CD8-positive, alpha-beta memory T cell (primary cell): ENCODE measurements at regions not wholly inside any gene's neighbourhood (a gene's known extent, or its start where the extent isn't known, plus 50 kb on each side); places are given as distances from the start of the nearest gene placed in this dataset.
A peak's percentile ranks its signal among the peaks of the same experiment; 100 is the strongest.

ENCODE experiments used
- CTCF ChIA-PET: fragments of 350-600 bp; sonication (Branson Sonifier 250); formaldehyde crosslinking; loops from one replicate; lab custom pipeline; 2021; ENCODE audit warnings: antibody characterized with exemption; lab: Charles Lee
- POLR2A ChIA-PET: fragments of 350-600 bp; sonication (Branson Sonifier 250); formaldehyde crosslinking; loops from one replicate; lab custom pipeline; 2021; ENCODE audit warnings: antibody characterized with exemption; lab: Charles Lee
- DNase-seq, 5 donors: peaks; one replicate each; pipeline versions ENCODE4 v3.0.0 to v3.0.0-alpha.2; 2020 to 2022; ENCODE audit warnings: mixed read lengths in 1 of 5
- H3K27ac ChIP-seq: one replicate; pipeline ENCODE4 v1.7.0; 2013; ENCODE audit warnings: low read depth, mild to moderate bottlenecking, low read length, moderate library complexity
- H3K27me3 ChIP-seq: 2 replicates; pipeline ENCODE4 v1.7.0; 2013; ENCODE audit warnings: low read length, mild to moderate bottlenecking; ENCODE audit not compliant: insufficient read depth, poor library complexity, severe bottlenecking
- H3K36me3 ChIP-seq: 2 replicates; pipeline ENCODE4 v1.7.0; 2013; ENCODE audit warnings: mild to moderate bottlenecking, low read length, moderate library complexity; ENCODE audit not compliant: insufficient read depth
- H3K4me1 ChIP-seq: 2 replicates; pipeline ENCODE4 v1.7.0; 2013; ENCODE audit warnings: mild to moderate bottlenecking, low read length, moderate library complexity; ENCODE audit not compliant: insufficient read depth
- H3K4me3 ChIP-seq: 2 replicates; pipeline ENCODE4 v1.7.0; 2013; ENCODE audit warnings: mild to moderate bottlenecking, low read length
- H3K9me3 ChIP-seq: 2 replicates; pipeline ENCODE4 v1.7.0; 2013; ENCODE audit warnings: mild to moderate bottlenecking, low read length
- H3K27ac Mint-ChIP-seq, 8 donors: one replicate each; pipeline ENCODE4 v1.8.0; 2020 to 2021; ENCODE audit warnings: mixed read lengths in 8 of 8, mild to moderate bottlenecking in 6 of 8, inconsistent platforms in 3 of 8, moderate library complexity in 3 of 8
- H3K27me3 Mint-ChIP-seq, 2 donors: one replicate each; pipeline ENCODE4 v1.8.0; 2020 to 2021; ENCODE audit warnings: mixed read lengths in 2 of 2, mild to moderate bottlenecking in 1 of 2, moderate library complexity in 1 of 2
- H3K36me3 Mint-ChIP-seq, 3 donors: one replicate each; pipeline ENCODE4 v1.8.0; 2020 to 2021; ENCODE audit warnings: mixed read lengths in 3 of 3, inconsistent platforms in 1 of 3, mild to moderate bottlenecking in 1 of 3
- H3K4me1 Mint-ChIP-seq, 3 donors: one replicate each; pipeline ENCODE4 v1.8.0; 2020 to 2021; ENCODE audit warnings: mixed read lengths in 3 of 3, inconsistent platforms in 1 of 3, mild to moderate bottlenecking in 1 of 3
- H3K4me3 Mint-ChIP-seq, 7 donors: one replicate each; pipeline ENCODE4 v1.8.0; 2020 to 2021; ENCODE audit warnings: mixed read lengths in 7 of 7, mild to moderate bottlenecking in 6 of 7, moderate library complexity in 4 of 7, inconsistent platforms in 2 of 7
- H3K9me3 Mint-ChIP-seq, 5 donors: one replicate each; pipeline ENCODE4 v1.8.0; 2020 to 2022; ENCODE audit warnings: mixed read lengths in 5 of 5, mild to moderate bottlenecking in 3 of 5, moderate library complexity in 2 of 5, inconsistent platforms in 1 of 5

DNA sequence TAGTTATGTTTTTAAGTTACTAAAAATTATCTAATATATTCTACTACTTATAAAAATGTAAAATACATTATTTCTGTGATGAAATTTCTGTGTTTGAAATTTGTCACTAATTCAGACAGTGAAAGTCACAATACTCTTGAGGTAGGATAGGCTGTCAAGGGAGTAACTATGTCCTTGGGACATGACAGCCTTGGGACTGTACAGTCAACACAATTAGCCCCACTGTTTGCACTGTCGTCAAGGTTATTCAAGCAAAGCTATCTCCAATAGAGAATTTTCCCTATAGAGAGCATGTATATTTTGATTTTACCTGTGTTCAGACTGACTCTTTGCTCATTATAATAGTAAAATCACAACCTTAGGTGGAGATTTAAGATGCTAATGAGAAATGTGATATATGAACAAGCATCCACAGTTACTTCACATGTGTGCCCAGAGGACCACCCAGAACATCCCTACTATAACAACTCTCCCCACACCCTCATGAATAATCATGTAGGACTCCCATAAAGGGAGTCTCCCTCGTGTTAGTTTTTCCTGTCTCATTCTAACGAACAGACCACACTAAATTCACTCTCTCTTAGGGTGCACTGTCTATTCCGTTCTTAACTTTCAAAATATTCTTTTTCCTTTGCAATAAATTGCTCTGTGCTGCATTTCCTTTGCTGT, 1476.3 kb upstream of the CADM2 start:
- Histone ChIP-seq H3K9me3 (no peaks in the 10 kb centered on the region), H3K27me3 (no peaks in the 10 kb centered on the region), H3K36me3 (no peaks in the 10 kb centered on the region), H3K27ac (no peak overlapping the region), H3K4me1 (no peaks in the 10 kb centered on the region), H3K4me3 (no peak overlapping the region)
- H3K27me3 Mint-ChIP-seq = no peaks in the 10 kb centered on the region
- POLR2A ChIA-PET = no interaction called here
- H3K27ac Mint-ChIP-seq = no peak overlapping the region
- peaks cover 3 to 10% (median 7%) of the 10 kb centered on the region in 5 donors for H3K9me3 Mint-ChIP-seq
- CTCF ChIA-PET = no interaction called here
- H3K4me3 Mint-ChIP-seq = no peak overlapping the region
- DNase-seq = no peak
- no peaks in the 10 kb centered on the region for H3K36me3 Mint-ChIP-seq
- H3K4me1 Mint-ChIP-seq = no peaks in the 10 kb centered on the region

GRCh38 chr3:83496462-83496861, 1462.3 kb upstream of the CADM2 start:
- Histone ChIP-seq H3K36me3 (no peaks in the 10 kb centered on the region), H3K9me3 (no peaks in the 10 kb centered on the region), H3K4me1 (no peaks in the 10 kb centered on the region), H3K27ac (no peak overlapping the region), H3K27me3 (no peaks in the 10 kb centered on the region), H3K4me3 (no peak overlapping the region)
- H3K9me3 Mint-ChIP-seq = peaks cover 1 to 10% (median 3%) of the 10 kb centered on the region in 5 donors
- DNase-seq = no peak
- H3K4me3 Mint-ChIP-seq = no peak overlapping the region
- no peaks in the 10 kb centered on the region for H3K27me3 Mint-ChIP-seq
- no peak overlapping the region for H3K27ac Mint-ChIP-seq
- ChIA-PET CTCF (no interaction called here), POLR2A (no interaction called here)
- no peaks in the 10 kb centered on the region for H3K4me1 Mint-ChIP-seq
- H3K36me3 Mint-ChIP-seq = no peaks in the 10 kb centered on the region

- H3K9me3 Mint-ChIP-seq = peaks cover 3 to 8% (median 4%) of the 10 kb centered on the region in 5 donors
- H3K4me1 Mint-ChIP-seq = no peaks in the 10 kb centered on the region
- Histone ChIP-seq H3K27me3 (no peaks in the 10 kb centered on the region), H3K27ac (no peak overlapping the region), H3K4me3 (no peak overlapping the region), H3K9me3 (no peaks in the 10 kb centered on the region), H3K4me1 (no peaks in the 10 kb centered on the region), H3K36me3 (no peaks in the 10 kb centered on the region)
- ChIA-PET CTCF (no interaction called here), POLR2A (no interaction called here)
- no peaks in the 10 kb centered on the region for H3K36me3 Mint-ChIP-seq
- DNase-seq = no peak
- no peak overlapping the region for H3K27ac Mint-ChIP-seq
- H3K4me3 Mint-ChIP-seq = no peak overlapping the region
- no peaks in the 10 kb centered on the region for H3K27me3 Mint-ChIP-seq
Observed at GRCh38 chr3:83498361-83499016, 1460.3 kb upstream of the CADM2 start.

DNA sequence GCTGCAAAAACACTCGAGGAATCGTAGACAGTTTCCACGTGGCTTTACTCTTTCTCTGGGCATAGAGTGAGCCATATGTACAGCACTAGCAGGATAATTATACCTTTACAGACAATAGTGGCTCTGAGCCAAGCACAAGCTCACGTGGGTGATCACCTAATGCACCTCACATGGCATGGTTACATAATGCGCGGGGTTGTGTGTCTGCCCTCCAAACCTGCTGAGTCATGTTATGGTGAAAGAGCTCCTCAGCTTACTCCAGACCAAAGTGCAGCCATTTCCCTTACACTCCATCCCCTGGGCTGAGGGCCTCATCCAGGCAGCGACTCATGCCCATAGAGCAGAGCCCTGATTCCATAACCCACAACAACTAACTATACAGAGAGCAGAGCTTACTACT, 1458.4 kb upstream of the CADM2 start:
- Mint-ChIP-seq H3K36me3 (no peaks in the 10 kb centered on the region), H3K9me3 (peaks cover 3 to 13% (median 4%) of the 10 kb centered on the region in 5 donors), H3K4me3 (no peak overlapping the region), H3K27ac (no peak overlapping the region), H3K27me3 (no peaks in the 10 kb centered on the region), H3K4me1 (no peaks in the 10 kb centered on the region)
- CTCF ChIA-PET = no interaction called here
- H3K9me3 ChIP-seq = no peaks in the 10 kb centered on the region
- no peaks in the 10 kb centered on the region for H3K4me1 ChIP-seq
- POLR2A ChIA-PET = no interaction called here
- no peaks in the 10 kb centered on the region for H3K27me3 ChIP-seq
- no peak for DNase-seq
- H3K4me3 ChIP-seq = no peak overlapping the region
- H3K36me3 ChIP-seq = no peaks in the 10 kb centered on the region
- no peak overlapping the region for H3K27ac ChIP-seq

- H3K4me1 Mint-ChIP-seq = no peaks in the 10 kb centered on the region
Observed at GRCh38 chr3:83500931-83501330, 1457.9 kb upstream of the CADM2 start.

DNA sequence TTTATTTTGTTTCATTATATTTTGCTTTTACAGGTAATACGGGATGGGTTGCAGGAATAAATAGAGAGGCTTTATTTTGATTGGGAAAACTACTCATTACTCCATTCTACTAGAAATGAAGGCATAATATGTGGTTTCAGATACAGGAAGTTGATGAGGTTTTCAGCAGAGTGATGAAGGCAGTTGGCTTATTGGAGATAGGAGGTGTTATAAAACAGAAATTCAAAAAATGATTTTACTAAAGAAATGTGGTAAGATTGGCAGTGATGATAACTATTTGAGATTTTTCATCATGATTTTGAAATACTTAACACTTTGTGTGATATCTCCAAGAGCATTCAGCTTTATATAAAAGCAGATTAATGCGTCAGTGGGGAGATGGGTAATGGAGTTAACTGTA, 1445.7 kb upstream of the CADM2 start:
- no peaks in the 10 kb centered on the region for H3K4me1 Mint-ChIP-seq

More at GRCh38 chr3:83500931-83501330, 1457.9 kb upstream of the CADM2 start:
- Mint-ChIP-seq H3K4me3 (no peak overlapping the region), H3K27ac (no peak overlapping the region), H3K27me3 (no peaks in the 10 kb centered on the region), H3K36me3 (no peaks in the 10 kb centered on the region), H3K9me3 (peaks cover 4 to 13% (median 8%) of the 10 kb centered on the region in 5 donors)
- Histone ChIP-seq H3K27me3 (no peaks in the 10 kb centered on the region), H3K4me3 (no peak overlapping the region), H3K27ac (no peak overlapping the region), H3K36me3 (no peaks in the 10 kb centered on the region), H3K4me1 (no peaks in the 10 kb centered on the region), H3K9me3 (no peaks in the 10 kb centered on the region)
- no peak for DNase-seq
- POLR2A ChIA-PET = no interaction called here
- CTCF ChIA-PET = no interaction called here

GRCh38 chr3:83513677-83514076, 1445.1 kb upstream of the CADM2 start:
- Mint-ChIP-seq H3K4me1 (no peaks in the 10 kb centered on the region), H3K36me3 (no peaks in the 10 kb centered on the region), H3K27me3 (no peaks in the 10 kb centered on the region), H3K27ac (no peak overlapping the region), H3K4me3 (no peak overlapping the region), H3K9me3 (peaks cover 7 to 29% (median 16%) of the 10 kb centered on the region in 5 donors)
- H3K9me3 ChIP-seq = no peaks in the 10 kb centered on the region
- POLR2A ChIA-PET = no interaction called here
- DNase-seq = no peak
- H3K4me1 ChIP-seq = no peaks in the 10 kb centered on the region
- no peaks in the 10 kb centered on the region for H3K36me3 ChIP-seq
- no peaks in the 10 kb centered on the region for H3K27me3 ChIP-seq
- no peak overlapping the region for H3K4me3 ChIP-seq
- CTCF ChIA-PET = no interaction called here
- no peak overlapping the region for H3K27ac ChIP-seq

More for the DNA sequence above, 1445.7 kb upstream of the CADM2 start:
- H3K27me3 ChIP-seq = no peaks in the 10 kb centered on the region
- Mint-ChIP-seq H3K27ac (no peak overlapping the region), H3K9me3 (peaks cover 7 to 24% (median 10%) of the 10 kb centered on the region in 5 donors), H3K4me3 (no peak overlapping the region), H3K27me3 (no peaks in the 10 kb centered on the region), H3K36me3 (no peaks in the 10 kb centered on the region)
- H3K36me3 ChIP-seq = no peaks in the 10 kb centered on the region
- H3K27ac ChIP-seq = no peak overlapping the region
- POLR2A ChIA-PET = no interaction called here
- CTCF ChIA-PET = no interaction called here
- H3K4me3 ChIP-seq = no peak overlapping the region
- H3K9me3 ChIP-seq = no peaks in the 10 kb centered on the region
- DNase-seq = no peak
- H3K4me1 ChIP-seq = no peaks in the 10 kb centered on the region

- no peak for DNase-seq
- peaks cover 7 to 33% (median 17%) of the 10 kb centered on the region in 5 donors for H3K9me3 Mint-ChIP-seq
- Histone ChIP-seq H3K27ac (no peak overlapping the region), H3K4me1 (no peaks in the 10 kb centered on the region), H3K4me3 (no peak overlapping the region), H3K27me3 (no peaks in the 10 kb centered on the region), H3K36me3 (no peaks in the 10 kb centered on the region), H3K9me3 (no peaks in the 10 kb centered on the region)
- POLR2A ChIA-PET = interaction anchor here (0.7 kb wide), 1 partner anchor 284 kb away, joined by 3 read pairs; no protein-coding TSS in a partner anchor
- H3K27ac Mint-ChIP-seq = peak overlapping the region in 1 of 8 donors; percentile 22
- CTCF ChIA-PET = no interaction called here
- no peaks in the 10 kb centered on the region for H3K4me1 Mint-ChIP-seq
- H3K27me3 Mint-ChIP-seq = no peaks in the 10 kb centered on the region
- H3K4me3 Mint-ChIP-seq = no peak overlapping the region
- no peaks in the 10 kb centered on the region for H3K36me3 Mint-ChIP-seq
Observed at GRCh38 chr3:83514130-83514914, 1444.5 kb upstream of the CADM2 start.
